HL-60 (cell line): ENCODE measurements at regions not wholly inside any gene's neighbourhood (a gene's known extent, or its start where the extent isn't known, plus 50 kb on each side); places are given as distances from the start of the nearest gene placed in this dataset.

Experiments
- DNase-seq, 2 experiments: peaks; one replicate each; pipeline ENCODE4 v3.0.0-alpha.2; 2010 to 2020; ENCODE audit warnings: low read depth in 1 of 2, low spot score in 1 of 2
- H3K27ac ChIP-seq: fragments of 250-450 bp; sonication (Bioruptor Pico); replicated peaks from 2 replicates; pipeline ENCODE4 v1.5.1; 2020; ENCODE audit warnings: mild to moderate bottlenecking, moderate library complexity
- H3K27me3 ChIP-seq: fragments of 250-450 bp; sonication (Bioruptor Pico); 2 replicates; pipeline ENCODE4 v1.5.1; 2021; ENCODE audit warnings: mild to moderate bottlenecking, moderate library complexity; ENCODE audit not compliant: insufficient read depth, poor library complexity, severe bottlenecking
- H3K4me3 ChIP-seq: replicated peaks from 2 replicates; pipeline ENCODE4 v1.5.1; 2011; ENCODE audit warnings: mild to moderate bottlenecking, control low read depth, low read length; ENCODE audit not compliant: insufficient read depth
- CTCF ChIP-seq: IDR thresholded peaks from one replicate; pipeline ENCODE4 v1.5.1; 2011; ENCODE audit warnings: low read length, control low read depth, inconsistent platforms; ENCODE audit not compliant: insufficient read depth
- GABPA ChIP-seq: IDR thresholded peaks from 2 replicates; pipeline ENCODE4 v1.6.1; 2012; ENCODE audit warnings: low read depth
- POLR2AphosphoS5 ChIP-seq: IDR thresholded peaks from 2 replicates; pipeline ENCODE4 v1.6.1; 2012; ENCODE audit warnings: low read depth
- REST ChIP-seq: IDR thresholded peaks from 2 replicates; pipeline ENCODE4 v1.6.1; 2012; ENCODE audit warnings: low read depth; ENCODE audit not compliant: insufficient replicate concordance
- SPI1 ChIP-seq: IDR thresholded peaks from 2 replicates; pipeline ENCODE4 v1.6.1; 2012; ENCODE audit warnings: low read depth, mild to moderate bottlenecking, borderline replicate concordance

- Histone ChIP-seq H3K4me3 (no peak overlapping the region), H3K27ac (no peak overlapping the region), H3K27me3 (no peaks in the 10 kb centered on the region)
- TF ChIP-seq REST (no peak), POLR2AphosphoS5 (no peak), GABPA (no peak), CTCF (no peak), SPI1 (no peak)
- no peak for DNase-seq
These were observed 63.6 kb upstream of the SH3RF3 start for GRCh38 chr2:109065391-109065734.

GRCh38 chr2:109064660-109065390 lies 64.2 kb upstream of the SH3RF3 start:
- Histone ChIP-seq H3K27ac (no peak overlapping the region), H3K4me3 (no peak overlapping the region), H3K27me3 (no peaks in the 10 kb centered on the region)
- DNase-seq = no peak
- no peak for TF ChIP-seq REST
- TF ChIP-seq CTCF = no peak
- TF ChIP-seq POLR2AphosphoS5 = no peak
- TF ChIP-seq SPI1 = no peak
- TF ChIP-seq GABPA = no peak

- Histone ChIP-seq H3K27me3 (no peaks in the 10 kb centered on the region), H3K4me3 (no peak overlapping the region), H3K27ac (no peak overlapping the region)
- peak; percentile 9 to 12 for DNase-seq
- TF ChIP-seq CTCF (no peak), REST (no peak), SPI1 (no peak), POLR2AphosphoS5 (no peak), GABPA (no peak)
These were observed 65.9 kb upstream of the SH3RF3 start for GRCh38 chr2:109062859-109063700.
